GM21717 (cell line): ENCODE measurements at regions not wholly inside any gene's neighbourhood (a gene's known extent, or its start where the extent isn't known, plus 50 kb on each side); places are given as distances from the start of the nearest gene placed in this dataset.
"Not testable (repeated sequence)": the region's sequence is repeated elsewhere in the genome, so short reads cannot be mapped to it uniquely, and the experiment has no call there.

ENCODE experiments used
- ATAC-seq: cut with Tn5 transposase; IDR thresholded peaks from one replicate; pipeline ENCODE4 v1.9.1; 2021; ENCODE audit warnings: mild to moderate bottlenecking, moderate library complexity; ENCODE audit not compliant: unreplicated experiment

GRCh38 chr20:43365691-43366090, 92.0 kb upstream of the SRSF6 start:
- no peak for ATAC-seq

- ATAC-seq, result no peak
Observed at GRCh38 chr20:43364001-43364400, 93.7 kb upstream of the SRSF6 start.

- no peak for ATAC-seq
Observed at GRCh38 chr20:43363506-43363905, 94.2 kb upstream of the SRSF6 start.

GRCh38 chr20:43361526-43361925, 96.2 kb upstream of the SRSF6 start:
- ATAC-seq, result no peak

GRCh38 chr20:43360016-43360415, 97.7 kb upstream of the SRSF6 start:
- ATAC-seq, result no peak

GRCh38 chr20:43358811-43359210, 98.9 kb upstream of the SRSF6 start:
- no peak for ATAC-seq

- no peak for ATAC-seq
Observed at GRCh38 chr20:43357352-43357751, 100.3 kb upstream of the SRSF6 start.

- no peak for ATAC-seq
Observed at GRCh38 chr20:43355610-43356009, 102.1 kb upstream of the SRSF6 start.

GRCh38 chr20:43352996-43353395, 104.7 kb upstream of the SRSF6 start:
- ATAC-seq, result no peak

GRCh38 chr20:43350694-43351093, 107.0 kb upstream of the SRSF6 start:
- not testable (repeated sequence) for ATAC-seq

GRCh38 chr20:43349841-43350240, 107.9 kb upstream of the SRSF6 start:
- ATAC-seq, result no peak

GRCh38 chr20:43347839-43348238, 109.9 kb upstream of the SRSF6 start:
- not testable (repeated sequence) for ATAC-seq

- ATAC-seq, result no peak
Observed at GRCh38 chr20:43345676-43346075, 112.0 kb upstream of the SRSF6 start.

GRCh38 chr20:43341511-43341910, 116.2 kb upstream of the SRSF6 start:
- no peak for ATAC-seq

- no peak for ATAC-seq
Observed at GRCh38 chr20:43337036-43337435, 120.7 kb upstream of the SRSF6 start.

GRCh38 chr20:43334080-43334479, 123.6 kb upstream of the SRSF6 start:
- ATAC-seq, result no peak

GRCh38 chr20:43331906-43332305, 125.8 kb upstream of the SRSF6 start:
- ATAC-seq, result no peak

GRCh38 chr20:43328697-43329096, 129.0 kb upstream of the SRSF6 start:
- no peak for ATAC-seq

- ATAC-seq, result not testable (repeated sequence)
Observed at GRCh38 chr20:43327234-43327633, 130.5 kb upstream of the SRSF6 start.

GRCh38 chr20:43325926-43326325, 131.8 kb upstream of the SRSF6 start:
- no peak for ATAC-seq

- no peak for ATAC-seq
Observed at GRCh38 chr20:43323592-43323991, 133.9 kb upstream of the PTPRT start.

- no peak for ATAC-seq
Observed at GRCh38 chr20:43322851-43323250, 133.1 kb upstream of the PTPRT start.

- no peak for ATAC-seq
Observed at GRCh38 chr20:43320536-43320935, 130.8 kb upstream of the PTPRT start.
